ENCODE measurements at regions not wholly inside any gene's neighbourhood (a gene's known extent, or its start where the extent isn't known, plus 50 kb on each side); places are given as distances from the start of the nearest gene placed in this dataset.
"Not testable (repeated sequence)": the region's sequence is repeated elsewhere in the genome, so short reads cannot be mapped to it uniquely, and the experiment has no call there.

DNA sequence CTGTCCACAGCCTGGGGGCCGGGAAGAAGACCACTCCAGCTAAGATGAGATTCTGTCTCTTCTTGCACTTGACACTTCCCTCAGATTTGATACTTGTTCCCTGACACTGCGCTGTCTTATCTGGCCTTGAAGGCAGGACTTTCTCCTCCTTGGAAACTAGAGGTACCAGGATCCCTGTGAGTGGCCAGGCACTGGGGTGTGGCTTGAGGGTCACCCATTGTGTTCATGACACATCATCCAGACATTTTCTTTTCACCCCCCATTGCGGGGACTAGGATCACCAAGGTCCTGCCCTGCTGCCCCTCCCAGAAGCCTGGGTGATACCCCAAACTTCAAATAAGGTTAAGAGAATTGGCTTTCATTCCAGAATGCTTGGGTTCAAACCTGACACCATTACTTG lies 103.3 kb downstream of the NDFIP1 start:
- peaks cover 16% of the 10 kb centered on the region for H3K4me1 ChIP-seq (ENCODE audit: insufficient read depth, low read length)
- peaks cover 2% of the 10 kb centered on the region for H4K20me1 ChIP-seq (ENCODE audit: insufficient read depth, low read length)
- H3K79me2 ChIP-seq (ENCODE audit: insufficient read depth, low read length), result no peaks in the 10 kb centered on the region
- H3K27me3 ChIP-seq (ENCODE audit: insufficient read depth, low read length), result peaks cover 23% of the 10 kb centered on the region
- H3K4me3 ChIP-seq (ENCODE audit: insufficient read depth, low read length), result no peak overlapping the region
- no peak overlapping the region for H3K4me2 ChIP-seq (ENCODE audit: insufficient read depth, low read length)
- TF ChIP-seq, protein P1, sequence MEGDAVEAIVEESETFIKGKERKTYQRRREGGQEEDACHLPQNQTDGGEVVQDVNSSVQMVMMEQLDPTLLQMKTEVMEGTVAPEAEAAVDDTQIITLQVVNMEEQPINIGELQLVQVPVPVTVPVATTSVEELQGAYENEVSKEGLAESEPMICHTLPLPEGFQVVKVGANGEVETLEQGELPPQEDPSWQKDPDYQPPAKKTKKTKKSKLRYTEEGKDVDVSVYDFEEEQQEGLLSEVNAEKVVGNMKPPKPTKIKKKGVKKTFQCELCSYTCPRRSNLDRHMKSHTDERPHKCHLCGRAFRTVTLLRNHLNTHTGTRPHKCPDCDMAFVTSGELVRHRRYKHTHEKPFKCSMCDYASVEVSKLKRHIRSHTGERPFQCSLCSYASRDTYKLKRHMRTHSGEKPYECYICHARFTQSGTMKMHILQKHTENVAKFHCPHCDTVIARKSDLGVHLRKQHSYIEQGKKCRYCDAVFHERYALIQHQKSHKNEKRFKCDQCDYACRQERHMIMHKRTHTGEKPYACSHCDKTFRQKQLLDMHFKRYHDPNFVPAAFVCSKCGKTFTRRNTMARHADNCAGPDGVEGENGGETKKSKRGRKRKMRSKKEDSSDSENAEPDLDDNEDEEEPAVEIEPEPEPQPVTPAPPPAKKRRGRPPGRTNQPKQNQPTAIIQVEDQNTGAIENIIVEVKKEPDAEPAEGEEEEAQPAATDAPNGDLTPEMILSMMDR (IDR thresholded peaks at IDR 0.05; ENCODE audit: extremely low read depth, low read depth, low read length), result no peak
- H2AFZ ChIP-seq (ENCODE audit: low read length), result no peak overlapping the region
- no peak overlapping the region for H3K27ac ChIP-seq (ENCODE audit: low read depth, low read length)
- no peaks in the 10 kb centered on the region for H3K36me3 ChIP-seq (ENCODE audit: insufficient read depth, low read length)
- no peaks in the 10 kb centered on the region for H3K9me3 ChIP-seq (ENCODE audit: low read depth, low read length)
- no peak for DNase-seq (ENCODE audit: insufficient read length, low spot score, missing footprints)

DNA sequence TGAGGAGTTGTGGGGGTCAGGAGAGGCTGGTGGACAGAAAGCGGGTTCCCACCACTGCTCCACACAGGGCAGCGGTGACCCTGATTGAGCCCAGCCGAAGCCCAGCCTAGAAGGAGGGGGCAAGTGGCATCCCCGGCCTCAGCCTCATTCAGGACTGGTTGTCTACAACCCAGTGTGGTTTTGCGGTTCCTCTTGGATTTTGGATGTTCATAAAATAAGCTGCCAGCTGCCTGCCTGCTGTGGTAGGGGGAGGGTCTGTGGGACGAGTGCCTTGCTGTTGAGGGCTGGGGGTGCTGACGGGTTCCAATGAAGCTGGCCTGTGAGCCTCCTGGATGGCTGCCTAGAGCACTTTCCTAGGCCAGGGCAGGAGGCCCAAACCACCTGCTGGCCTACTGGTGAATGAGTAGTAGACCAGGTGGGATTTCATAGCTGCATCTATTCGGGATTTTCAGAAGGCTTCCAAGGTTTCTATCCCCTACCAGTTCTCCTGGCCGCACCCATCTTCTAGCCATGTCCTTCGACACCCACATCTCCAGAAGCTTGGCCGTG lies 102.4 kb downstream of the NDFIP1 start:
- peaks cover 23% of the 10 kb centered on the region for H3K27me3 ChIP-seq (ENCODE audit: insufficient read depth, low read length)
- peaks cover 7% of the 10 kb centered on the region for H3K4me1 ChIP-seq (ENCODE audit: insufficient read depth, low read length)
- TF ChIP-seq, protein P1 (IDR thresholded peaks at IDR 0.05; ENCODE audit: extremely low read depth, low read depth, low read length), result no peak
- H3K4me2 ChIP-seq (ENCODE audit: insufficient read depth, low read length), result no peak overlapping the region
- no peak overlapping the region for H3K27ac ChIP-seq (ENCODE audit: low read depth, low read length)
- H3K36me3 ChIP-seq (ENCODE audit: insufficient read depth, low read length), result no peaks in the 10 kb centered on the region
- H3K9me3 ChIP-seq (ENCODE audit: low read depth, low read length), result no peaks in the 10 kb centered on the region
- no peak for DNase-seq (ENCODE audit: insufficient read length, low spot score, missing footprints)
- H2AFZ ChIP-seq (ENCODE audit: low read length), result no peak overlapping the region
- H3K79me2 ChIP-seq (ENCODE audit: insufficient read depth, low read length), result no peaks in the 10 kb centered on the region
- H3K4me3 ChIP-seq (ENCODE audit: insufficient read depth, low read length), result no peak overlapping the region
- peaks cover 2% of the 10 kb centered on the region for H4K20me1 ChIP-seq (ENCODE audit: insufficient read depth, low read length)

DNA sequence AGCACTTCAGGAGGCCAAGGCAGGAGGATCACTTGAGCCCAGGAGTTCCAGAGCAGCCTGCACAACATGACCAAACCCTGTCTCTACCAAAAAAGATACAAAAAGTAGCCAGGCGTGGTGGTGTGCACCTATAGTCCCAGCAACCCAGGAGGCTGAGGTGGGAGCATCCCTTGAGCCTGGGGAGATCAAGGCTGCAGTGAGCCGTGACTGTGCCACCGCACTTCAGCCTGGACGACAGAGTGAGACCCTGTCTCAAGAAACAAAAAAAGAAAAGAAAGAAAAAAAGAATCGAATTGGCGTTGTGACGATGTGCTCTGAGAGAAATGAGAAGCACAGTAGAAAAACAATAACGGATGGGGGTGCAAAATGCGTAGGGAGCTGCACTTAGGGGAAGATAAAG lies 101.4 kb downstream of the NDFIP1 start:
- Histone ChIP-seq H3K4me2 (ENCODE audit: insufficient read depth, low read length) (no peak overlapping the region), H3K4me3 (ENCODE audit: insufficient read depth, low read length) (no peak overlapping the region), H4K20me1 (ENCODE audit: insufficient read depth, low read length) (no peaks in the 10 kb centered on the region), H3K4me1 (ENCODE audit: insufficient read depth, low read length) (no peaks in the 10 kb centered on the region), H3K79me2 (ENCODE audit: insufficient read depth, low read length) (no peaks in the 10 kb centered on the region), H2AFZ (ENCODE audit: low read length) (no peak overlapping the region), H3K9me3 (ENCODE audit: low read depth, low read length) (no peaks in the 10 kb centered on the region), H3K27me3 (ENCODE audit: insufficient read depth, low read length) (peaks cover 23% of the 10 kb centered on the region), H3K36me3 (ENCODE audit: insufficient read depth, low read length) (no peaks in the 10 kb centered on the region), H3K27ac (ENCODE audit: low read depth, low read length) (no peak overlapping the region)
- no peak for DNase-seq (ENCODE audit: insufficient read length, low spot score, missing footprints)
- TF ChIP-seq, protein P1 (IDR thresholded peaks at IDR 0.05; ENCODE audit: extremely low read depth, low read depth, low read length), result no peak

DNA sequence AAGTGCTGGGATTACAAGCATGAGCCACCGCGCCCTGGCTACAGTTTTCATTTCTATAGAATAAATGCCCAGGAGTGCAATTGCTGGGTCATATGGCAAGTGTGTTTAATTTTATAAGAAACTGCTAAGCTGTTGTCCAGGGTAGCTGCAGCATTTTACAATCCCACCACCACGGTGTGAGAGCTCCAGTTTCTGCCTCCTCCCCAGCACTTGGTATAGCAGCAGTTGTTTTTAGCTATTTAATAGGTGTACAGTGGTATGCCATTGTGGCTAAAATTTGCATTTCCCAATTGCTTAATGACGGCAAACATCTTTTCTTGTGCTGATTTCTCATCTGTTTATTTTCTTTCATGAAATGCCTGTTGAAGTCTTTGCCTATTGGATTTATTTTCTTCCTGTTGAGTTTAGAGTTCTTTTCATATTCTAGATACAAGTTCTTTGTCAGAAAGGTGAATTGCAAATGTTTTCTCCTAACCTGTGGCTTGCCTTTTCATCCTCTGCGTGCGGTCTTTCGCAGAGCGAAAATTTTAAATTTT lies 100.3 kb downstream of the NDFIP1 start:
- H3K27me3 ChIP-seq (ENCODE audit: insufficient read depth, low read length), result peaks cover 17% of the 10 kb centered on the region
- H4K20me1 ChIP-seq (ENCODE audit: insufficient read depth, low read length), result no peaks in the 10 kb centered on the region
- H3K4me1 ChIP-seq (ENCODE audit: insufficient read depth, low read length), result no peaks in the 10 kb centered on the region
- no peaks in the 10 kb centered on the region for H3K79me2 ChIP-seq (ENCODE audit: insufficient read depth, low read length)
- DNase-seq (ENCODE audit: insufficient read length, low spot score, missing footprints), result no peak
- H3K9me3 ChIP-seq (ENCODE audit: low read depth, low read length), result no peaks in the 10 kb centered on the region
- TF ChIP-seq, protein P1 (IDR thresholded peaks at IDR 0.05; ENCODE audit: extremely low read depth, low read depth, low read length), result no peak
- no peak overlapping the region for H3K4me2 ChIP-seq (ENCODE audit: insufficient read depth, low read length)
- no peak overlapping the region for H3K27ac ChIP-seq (ENCODE audit: low read depth, low read length)
- no peaks in the 10 kb centered on the region for H3K36me3 ChIP-seq (ENCODE audit: insufficient read depth, low read length)
- no peak overlapping the region for H2AFZ ChIP-seq (ENCODE audit: low read length)
- no peak overlapping the region for H3K4me3 ChIP-seq (ENCODE audit: insufficient read depth, low read length)

DNA sequence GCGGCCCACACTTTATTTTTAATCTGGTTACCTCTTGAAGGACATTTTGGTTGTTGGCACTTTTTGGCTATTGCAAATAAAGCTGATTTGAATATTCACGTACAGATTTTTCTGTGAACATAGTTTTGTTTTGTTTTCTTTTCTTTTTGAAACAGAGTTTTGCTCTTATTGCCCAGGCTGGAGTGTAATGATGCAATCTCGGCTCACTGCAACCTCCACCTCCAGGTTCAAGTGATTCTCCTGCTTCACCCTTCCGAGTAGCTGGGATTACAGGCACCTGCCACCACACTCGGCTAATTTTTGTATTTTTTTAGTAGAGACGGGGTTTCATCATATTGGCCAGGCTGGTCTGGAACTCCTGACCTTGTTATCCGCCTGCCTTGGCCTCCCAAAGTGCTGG lies 99.7 kb downstream of the NDFIP1 start:
- H3K79me2 ChIP-seq (ENCODE audit: insufficient read depth, low read length); H3K27ac ChIP-seq (ENCODE audit: low read depth, low read length); H3K36me3 ChIP-seq (ENCODE audit: insufficient read depth, low read length); H3K4me3 ChIP-seq (ENCODE audit: insufficient read depth, low read length); H4K20me1 ChIP-seq (ENCODE audit: insufficient read depth, low read length); H3K4me2 ChIP-seq (ENCODE audit: insufficient read depth, low read length); H2AFZ ChIP-seq (ENCODE audit: low read length); H3K4me1 ChIP-seq (ENCODE audit: insufficient read depth, low read length); H3K9me3 ChIP-seq (ENCODE audit: low read depth, low read length); DNase-seq (ENCODE audit: insufficient read length, low spot score, missing footprints): not testable (repeated sequence)
- peaks cover 16% of the 10 kb centered on the region for H3K27me3 ChIP-seq (ENCODE audit: insufficient read depth, low read length)
